Thyroid gland (tissue), 4 donors: ENCODE measurements at regions not wholly inside any gene's neighbourhood (a gene's known extent, or its start where the extent isn't known, plus 50 kb on each side); places are given as distances from the start of the nearest gene placed in this dataset.

Experiments
- DNase-seq, 2 donors: peaks; one replicate each; pipeline ENCODE4 v3.0.0-alpha.2; 2019
- H3K27ac ChIP-seq, 3 donors: fragments of 200-600 bp; sonication (generic); 1 replicate in 2 of 3; 2 replicates in 1 of 3; pipeline ENCODE4 v1.5.1; 2016 to 2019; ENCODE audit warnings: mild to moderate bottlenecking in 1 of 3, moderate library complexity in 1 of 3
- H3K27me3 ChIP-seq: fragments of 200-600 bp; sonication (generic); one replicate; pipeline ENCODE4 v1.5.1; 2019
- H3K36me3 ChIP-seq, 2 donors: fragments of 200-600 bp; sonication (generic); one replicate each; pipeline ENCODE4 v1.5.1; 2016 to 2019
- H3K4me1 ChIP-seq, 2 donors: fragments of 200-600 bp; sonication (generic); one replicate each; pipeline ENCODE4 v1.5.1; 2017 to 2019
- H3K4me3 ChIP-seq, 3 donors: fragments of 200-600 bp; sonication (generic); replicated peaks in 1 of 3; 1 replicate in 2 of 3; 2 replicates in 1 of 3; pipeline ENCODE4 v1.5.1; 2016; ENCODE audit warnings: mild to moderate bottlenecking in 1 of 3
- H3K9me3 ChIP-seq: fragments of 200-600 bp; sonication (generic); one replicate; pipeline ENCODE4 v1.5.1; 2017
- POLR2A ChIP-seq, 2 donors: fragments of 450-650 bp; IDR thresholded peaks; one replicate each; pipeline ENCODE4 v1.6.1; 2017; ENCODE audit warnings: antibody characterized with exemption in 2 of 2, mild to moderate bottlenecking in 2 of 2, moderate library complexity in 1 of 2
- WGBS, 2 donors: methylation state at CpG; one replicate each; pipeline ENCODE4 v1.1.5; 2017; 5-methylcytosine and 5-hydroxymethylcytosine counted together
- intact Hi-C: fragments of 100-400 bp; cut with DNase I; formaldehyde crosslinking; loops from one replicate; pipeline ENCODE4 v1.15.1; 2023
- TF ChIP-seq, protein P1 (sequence below), 6 experiments: fragments of 200-600 bp in 3 of 6; fragments of 450-650 bp in 3 of 6; sonication (generic) in 3 of 6; IDR thresholded peaks; one replicate each; pipeline ENCODE4 v1.5.1; 2016 to 2019; ENCODE audit warnings: antibody characterized with exemption in 6 of 6, mild to moderate bottlenecking in 2 of 6, inconsistent platforms in 1 of 6, moderate library complexity in 1 of 6

DNA sequence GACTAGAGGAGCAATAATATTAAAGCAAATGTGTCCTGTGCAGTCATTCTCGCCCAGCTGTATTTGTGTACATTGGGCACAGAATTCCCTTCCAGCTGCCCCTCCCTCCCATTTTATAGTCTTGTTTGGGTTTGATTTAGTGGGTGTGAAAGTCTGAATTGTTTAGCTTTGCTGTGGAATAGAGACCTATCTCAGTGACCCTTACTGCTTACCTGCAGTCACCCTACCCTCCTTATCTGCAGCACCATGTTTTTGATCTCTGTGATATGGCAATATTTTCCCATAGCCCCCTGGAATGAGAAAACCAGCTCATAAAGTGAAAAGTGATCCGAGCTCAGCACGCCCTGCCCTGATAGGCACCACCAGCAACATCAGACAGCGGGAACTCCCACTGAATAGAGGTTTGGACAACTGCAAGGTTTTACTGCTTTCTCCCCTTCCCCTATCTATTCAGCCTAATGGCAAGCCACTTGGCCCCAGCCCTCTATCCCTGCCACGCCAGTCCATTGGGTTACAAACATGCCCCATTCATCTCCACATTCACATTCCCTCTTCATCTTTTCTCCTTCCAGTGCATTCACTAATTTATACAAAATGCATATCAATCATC is 199.0 kb downstream of the ETS1 start:
- 90 to 98% methylated on average over 5 of the region's 5 CpGs for WGBS, 2 donors
- Histone ChIP-seq H3K4me3 (no peak overlapping the region), H3K27me3 (no peaks in the 10 kb centered on the region), H3K27ac (no peak overlapping the region), H3K4me1 (peaks cover 15 to 21% of the 10 kb centered on the region in 2 donors), H3K9me3 (no peaks in the 10 kb centered on the region), H3K36me3 (no peaks in the 10 kb centered on the region)
- TF ChIP-seq, protein P1, sequence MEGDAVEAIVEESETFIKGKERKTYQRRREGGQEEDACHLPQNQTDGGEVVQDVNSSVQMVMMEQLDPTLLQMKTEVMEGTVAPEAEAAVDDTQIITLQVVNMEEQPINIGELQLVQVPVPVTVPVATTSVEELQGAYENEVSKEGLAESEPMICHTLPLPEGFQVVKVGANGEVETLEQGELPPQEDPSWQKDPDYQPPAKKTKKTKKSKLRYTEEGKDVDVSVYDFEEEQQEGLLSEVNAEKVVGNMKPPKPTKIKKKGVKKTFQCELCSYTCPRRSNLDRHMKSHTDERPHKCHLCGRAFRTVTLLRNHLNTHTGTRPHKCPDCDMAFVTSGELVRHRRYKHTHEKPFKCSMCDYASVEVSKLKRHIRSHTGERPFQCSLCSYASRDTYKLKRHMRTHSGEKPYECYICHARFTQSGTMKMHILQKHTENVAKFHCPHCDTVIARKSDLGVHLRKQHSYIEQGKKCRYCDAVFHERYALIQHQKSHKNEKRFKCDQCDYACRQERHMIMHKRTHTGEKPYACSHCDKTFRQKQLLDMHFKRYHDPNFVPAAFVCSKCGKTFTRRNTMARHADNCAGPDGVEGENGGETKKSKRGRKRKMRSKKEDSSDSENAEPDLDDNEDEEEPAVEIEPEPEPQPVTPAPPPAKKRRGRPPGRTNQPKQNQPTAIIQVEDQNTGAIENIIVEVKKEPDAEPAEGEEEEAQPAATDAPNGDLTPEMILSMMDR (IDR thresholded peaks at IDR 0.05), result no peak
- TF ChIP-seq POLR2A (IDR thresholded peaks at IDR 0.05), result no peak
- intact Hi-C loops, result no loop called here
- no peak for DNase-seq

DNA sequence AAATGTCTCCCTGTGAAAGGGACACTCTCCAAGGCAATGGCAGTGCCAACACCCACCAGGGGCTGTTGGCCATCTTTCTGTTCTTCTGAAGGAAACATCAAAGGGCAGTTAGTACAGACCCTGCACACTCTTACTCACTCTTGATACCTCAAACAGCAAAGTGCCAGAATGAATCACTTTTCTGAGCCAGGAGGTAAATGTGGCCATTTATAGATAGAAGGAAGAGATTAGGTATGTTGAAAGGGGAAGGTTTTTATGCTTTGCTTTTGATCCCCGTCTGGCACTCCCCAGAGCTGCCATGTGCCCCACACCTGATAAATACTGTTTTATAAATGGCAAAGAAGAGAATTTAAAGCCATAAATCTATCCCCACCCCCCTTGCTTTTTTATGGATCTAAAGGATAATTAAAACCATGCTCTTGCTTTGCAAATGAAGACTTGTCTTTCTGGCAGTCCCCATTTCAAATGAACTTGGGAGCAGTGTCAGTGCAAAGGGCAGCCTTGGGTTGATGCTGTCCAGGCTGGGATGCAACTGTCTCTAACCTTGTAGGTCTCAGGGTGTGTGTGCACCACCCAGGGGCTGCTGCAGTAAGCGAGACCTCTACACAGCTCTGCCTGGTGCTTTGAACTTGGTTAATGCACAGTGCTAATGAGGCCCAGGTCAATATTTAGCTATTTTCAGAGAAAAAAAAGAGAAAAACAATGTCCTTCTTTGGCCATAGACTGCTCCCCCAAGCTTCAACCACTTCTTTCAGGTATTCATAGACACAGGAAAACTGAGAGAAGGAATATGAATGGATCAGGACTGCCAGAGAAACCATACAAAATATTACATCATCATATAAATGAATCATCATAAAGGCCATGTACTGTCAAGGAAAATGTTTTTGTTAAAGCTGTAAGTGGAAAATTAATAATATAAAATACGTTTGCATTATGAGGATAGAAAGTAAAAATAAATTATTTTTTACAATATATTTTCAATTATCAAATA is 207.5 kb downstream of the ETS1 start:
- H3K4me1 ChIP-seq, result no peaks in the 10 kb centered on the region
- H3K36me3 ChIP-seq, result no peaks in the 10 kb centered on the region
- no peak for DNase-seq
- TF ChIP-seq, protein P1 (IDR thresholded peaks at IDR 0.05), result no peak
- TF ChIP-seq POLR2A (IDR thresholded peaks at IDR 0.05), result no peak
- no peak overlapping the region for H3K27ac ChIP-seq
- H3K27me3 ChIP-seq, result no peaks in the 10 kb centered on the region
- intact Hi-C loops, result no loop called here
- H3K9me3 ChIP-seq, result no peaks in the 10 kb centered on the region
- no peak overlapping the region for H3K4me3 ChIP-seq
- WGBS, 2 donors, result 87 to 88% methylated on average over 3 of the region's 3 CpGs

DNA sequence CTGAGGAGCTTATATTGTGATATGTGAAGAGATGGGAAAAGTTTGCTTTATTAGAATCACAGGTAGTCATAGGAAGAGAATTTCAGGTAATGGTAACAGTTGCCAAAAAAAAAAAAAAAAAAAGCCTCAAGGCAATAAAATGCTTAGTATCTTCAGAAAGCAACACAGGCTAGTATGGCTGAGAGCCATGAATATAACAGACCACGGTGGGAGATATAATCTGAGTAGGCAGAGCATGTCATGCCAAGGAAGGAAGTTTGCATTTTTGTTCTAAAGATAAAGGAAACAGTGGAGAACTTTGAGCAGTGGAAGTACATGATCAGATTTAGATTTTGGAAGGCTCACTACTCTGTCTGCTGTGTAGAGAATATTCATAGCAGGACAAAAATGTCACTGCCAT is 211.4 kb downstream of the ETS1 start:
- Histone ChIP-seq H3K27ac (no peak overlapping the region), H3K9me3 (no peaks in the 10 kb centered on the region), H3K27me3 (no peaks in the 10 kb centered on the region), H3K4me1 (no peaks in the 10 kb centered on the region), H3K36me3 (no peaks in the 10 kb centered on the region), H3K4me3 (no peak overlapping the region)
- 2 to 11% methylated on average over 1 of the region's 1 CpG for WGBS, 2 donors
- DNase-seq, result no peak
- no peak for TF ChIP-seq POLR2A (IDR thresholded peaks at IDR 0.05)
- TF ChIP-seq, protein P1 (IDR thresholded peaks at IDR 0.05), result no peak
- intact Hi-C loops, result no loop called here

DNA sequence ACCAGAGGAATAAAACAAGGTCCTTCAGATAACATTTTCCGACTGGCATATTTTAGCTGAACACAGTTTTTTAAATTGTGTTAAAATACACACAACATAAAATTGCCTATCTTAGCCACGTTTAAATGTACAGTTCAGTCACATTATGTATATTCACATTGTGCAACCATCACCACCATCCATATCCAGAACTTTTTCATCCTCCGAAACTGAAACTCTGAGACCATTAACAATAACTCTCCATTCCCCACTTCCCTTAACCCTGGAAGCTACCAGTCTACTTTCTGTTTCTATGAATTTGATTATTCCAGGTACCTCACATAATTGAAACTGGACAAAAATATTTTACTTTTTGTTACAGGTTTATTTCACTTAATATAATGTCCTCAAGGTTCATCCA is 213.3 kb downstream of the ETS1 start:
- Histone ChIP-seq H3K4me3 (no peak overlapping the region), H3K36me3 (no peaks in the 10 kb centered on the region), H3K9me3 (no peaks in the 10 kb centered on the region), H3K27ac (no peak overlapping the region), H3K27me3 (no peaks in the 10 kb centered on the region), H3K4me1 (no peaks in the 10 kb centered on the region)
- TF ChIP-seq, protein P1 (IDR thresholded peaks at IDR 0.05), result no peak
- TF ChIP-seq POLR2A (IDR thresholded peaks at IDR 0.05), result no peak
- intact Hi-C loops, result no loop called here
- WGBS, 2 donors, result 80 to 83% methylated on average over 3 of the region's 3 CpGs
- no peak for DNase-seq

DNA sequence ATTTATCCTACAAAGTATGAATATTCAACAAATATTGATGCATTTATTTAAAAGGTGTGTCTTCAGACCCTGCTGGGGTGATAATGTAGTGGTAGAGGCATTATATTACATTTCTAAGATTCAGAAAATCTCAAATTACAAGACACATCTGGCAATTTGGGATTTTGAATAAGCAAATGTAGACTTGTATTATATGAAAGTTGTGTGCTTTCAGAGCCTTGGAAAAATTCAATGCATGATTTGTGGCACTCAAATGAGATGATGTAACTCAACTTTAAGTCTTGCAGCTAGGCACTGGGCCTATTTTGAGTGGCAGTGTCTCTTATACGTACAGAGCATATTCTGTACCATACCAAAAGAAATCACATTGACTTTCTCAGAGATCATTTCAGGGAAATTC is 214.4 kb downstream of the ETS1 start:
- Histone ChIP-seq H3K4me3 (no peak overlapping the region), H3K27ac (no peak overlapping the region), H3K27me3 (no peaks in the 10 kb centered on the region), H3K36me3 (no peaks in the 10 kb centered on the region), H3K4me1 (no peaks in the 10 kb centered on the region), H3K9me3 (no peaks in the 10 kb centered on the region)
- no peak for DNase-seq
- 96 to 100% methylated on average over 1 of the region's 1 CpG for WGBS, 2 donors
- intact Hi-C loops, result no loop called here
- TF ChIP-seq, protein P1 (IDR thresholded peaks at IDR 0.05), result no peak
- TF ChIP-seq POLR2A (IDR thresholded peaks at IDR 0.05), result no peak
